HepG2 (cell line): ENCODE measurements at regions not wholly inside any gene's neighbourhood (a gene's known extent, or its start where the extent isn't known, plus 50 kb on each side); places are given as distances from the start of the nearest gene placed in this dataset.

Experiments used
- CHD2 ChIP-seq: IDR thresholded peaks from 2 replicates; pipeline ENCODE4 v1.6.1; 2011; ENCODE audit warnings: low read depth, low read length, improper control_type of control experiment
- NR3C1 ChIP-seq: sonication (generic); formaldehyde crosslinking; IDR thresholded peaks from 2 replicates; pipeline ENCODE4 v1.4.0; 2020; ENCODE audit warnings: missing genetic modification reagents
- POLR2A ChIP-seq, 2 experiments: IDR thresholded peaks; 2 replicates each; pipeline ENCODE4 v1.6.1; 2011; ENCODE audit warnings: low read depth in 2 of 2, low read length in 2 of 2, mild to moderate bottlenecking in 1 of 2, moderate library complexity in 1 of 2; ENCODE audit not compliant: insufficient read depth in 1 of 2
- TCF7L2 ChIP-seq: IDR thresholded peaks from 2 replicates; pipeline ENCODE4 v1.6.1; 2011; ENCODE audit warnings: mild to moderate bottlenecking, low read depth, low read length, moderate library complexity
- YY1 ChIP-seq: IDR thresholded peaks from 2 replicates; pipeline ENCODE4 v1.6.1; 2011; ENCODE audit warnings: low read length, low read depth, moderate library complexity, mild to moderate bottlenecking; ENCODE audit not compliant: insufficient read depth, insufficient replicate concordance
- ZBTB8A ChIP-seq: sonication (generic); formaldehyde crosslinking; IDR thresholded peaks from 2 replicates; pipeline ENCODE4 v1.4.0; 2020; ENCODE audit warnings: mild to moderate bottlenecking, low read depth, missing genetic modification reagents, borderline replicate concordance
- ZNF558 ChIP-seq: sonication (generic); formaldehyde crosslinking; IDR thresholded peaks from 2 replicates; pipeline ENCODE4 v1.9.0; 2022; ENCODE audit warnings: mild to moderate bottlenecking, missing genetic modification reagents, borderline replicate concordance
- ZNF780A ChIP-seq: sonication (generic); formaldehyde crosslinking; IDR thresholded peaks from 2 replicates; pipeline ENCODE4 v1.8.0; 2022; ENCODE audit warnings: mild to moderate bottlenecking, missing genetic modification reagents, moderate library complexity
- TF ChIP-seq, protein P1 (sequence below): sonication (generic); formaldehyde crosslinking; IDR thresholded peaks from 2 replicates; pipeline ENCODE4 v1.4.0; 2020; ENCODE audit warnings: mild to moderate bottlenecking, missing genetic modification reagents

DNA sequence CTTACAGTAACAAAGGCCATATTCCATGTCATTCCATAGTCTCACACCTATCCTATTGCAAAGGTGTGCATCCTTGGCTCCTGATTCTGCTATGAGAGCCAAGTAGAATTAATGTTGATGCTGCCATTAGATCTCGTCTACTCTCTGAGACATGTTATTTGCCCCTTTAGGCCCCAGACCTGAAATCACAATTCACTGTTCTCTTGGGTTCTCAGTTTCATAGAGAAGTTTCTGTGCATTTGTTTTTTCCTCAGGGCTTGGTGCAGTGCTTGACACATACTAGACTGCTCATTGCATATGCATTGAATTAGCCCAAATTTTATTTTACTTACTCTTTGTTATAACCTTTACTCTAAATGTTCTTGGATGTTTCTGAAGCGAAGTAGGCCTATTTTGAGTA, 265.7 kb downstream of the JRKL start:
- TF ChIP-seq ZNF558 (CRISPR knock-in tag) = no peak
- TF ChIP-seq ZBTB8A = no peak
- no peak for TF ChIP-seq CHD2
- TF ChIP-seq YY1 = no peak
- TF ChIP-seq, protein P1, sequence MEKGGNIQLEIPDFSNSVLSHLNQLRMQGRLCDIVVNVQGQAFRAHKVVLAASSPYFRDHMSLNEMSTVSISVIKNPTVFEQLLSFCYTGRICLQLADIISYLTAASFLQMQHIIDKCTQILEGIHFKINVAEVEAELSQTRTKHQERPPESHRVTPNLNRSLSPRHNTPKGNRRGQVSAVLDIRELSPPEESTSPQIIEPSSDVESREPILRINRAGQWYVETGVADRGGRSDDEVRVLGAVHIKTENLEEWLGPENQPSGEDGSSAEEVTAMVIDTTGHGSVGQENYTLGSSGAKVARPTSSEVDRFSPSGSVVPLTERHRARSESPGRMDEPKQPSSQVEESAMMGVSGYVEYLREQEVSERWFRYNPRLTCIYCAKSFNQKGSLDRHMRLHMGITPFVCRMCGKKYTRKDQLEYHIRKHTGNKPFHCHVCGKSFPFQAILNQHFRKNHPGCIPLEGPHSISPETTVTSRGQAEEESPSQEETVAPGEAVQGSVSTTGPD (CRISPR knock-in tag) = no peak
- TF ChIP-seq NR3C1 (CRISPR knock-in tag) = no peak
- no peak for TF ChIP-seq TCF7L2
- no peak for TF ChIP-seq ZNF780A (CRISPR knock-in tag)
- no peak for TF ChIP-seq POLR2A (IDR thresholded peaks at IDR 0.05; ENCODE audit: insufficient read depth in 1 of 2, low read depth in 2 of 2, low read length in 2 of 2)
